Epithelial cell of esophagus (primary cell): ENCODE measurements at regions not wholly inside any gene's neighbourhood (a gene's known extent, or its start where the extent isn't known, plus 50 kb on each side); places are given as distances from the start of the nearest gene placed in this dataset.
"Not testable (repeated sequence)": the region's sequence is repeated elsewhere in the genome, so short reads cannot be mapped to it uniquely, and the experiment has no call there.

Source experiments
- DNase-seq: peaks from one replicate; pipeline ENCODE4 v3.0.0; 2010; ENCODE audit warnings: low read depth
- H3K4me3 ChIP-seq: 2 replicates; pipeline ENCODE4 v1.5.1; 2011; ENCODE audit warnings: mild to moderate bottlenecking, low read length, control low read depth
- CTCF ChIP-seq: IDR thresholded peaks from 2 replicates; pipeline ENCODE4 v1.5.1; 2011; ENCODE audit warnings: low read depth, mild to moderate bottlenecking, low read length, control low read depth, inconsistent platforms; ENCODE audit not compliant: insufficient read depth; ENCODE audit errors: missing control alignments

GRCh38 chrX:140038842-140039241 lies 73.5 kb upstream of the CXorf66 start:
- no peak for DNase-seq
- no peak for TF ChIP-seq CTCF
- no peak overlapping the region for H3K4me3 ChIP-seq

DNA sequence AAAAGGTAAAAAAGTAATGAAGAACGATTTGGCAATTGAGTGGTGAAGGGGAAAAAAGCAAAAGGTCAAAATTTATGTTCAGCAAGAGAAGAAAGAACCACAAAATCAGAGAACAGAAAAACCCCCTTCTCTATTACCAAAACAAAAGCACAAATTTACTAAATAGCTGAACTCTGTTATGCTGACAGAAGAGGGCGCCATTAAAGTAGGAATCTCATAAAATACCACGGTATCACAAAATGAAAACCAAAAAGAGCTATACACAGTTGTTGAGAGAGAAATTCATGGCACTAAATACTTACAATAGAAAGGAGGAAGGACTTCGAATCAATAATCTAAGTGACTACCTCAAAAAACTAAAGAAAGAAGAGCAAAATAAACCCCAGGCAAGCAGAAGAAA lies 69.6 kb upstream of the CXorf66 start:
- H3K4me3 ChIP-seq, result no peak overlapping the region
- peak; percentile 11 for DNase-seq
- TF ChIP-seq CTCF, result peak; percentile 16

GRCh38 chrX:140022482-140022881 lies 57.2 kb upstream of the CXorf66 start:
- no peak for TF ChIP-seq CTCF
- no peak for DNase-seq
- H3K4me3 ChIP-seq, result no peak overlapping the region

DNA sequence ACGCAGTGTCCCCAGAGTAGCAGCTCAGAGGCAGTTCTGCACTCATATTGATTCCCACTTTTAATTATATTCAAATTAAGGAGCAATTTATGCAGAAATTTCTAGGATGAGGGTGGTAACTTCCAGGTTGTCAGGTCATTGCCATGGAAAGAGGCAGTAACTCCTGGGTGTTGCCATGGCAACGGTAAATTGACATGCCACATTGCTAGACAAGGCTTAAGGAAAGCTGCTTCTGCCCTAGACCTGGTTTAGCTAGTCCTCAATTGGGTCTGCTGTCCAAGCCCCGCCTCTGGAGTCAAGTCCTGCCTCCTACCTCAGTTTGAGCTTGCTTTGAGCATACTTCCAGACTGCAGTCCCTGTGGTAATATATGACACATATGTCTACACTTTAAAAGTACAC lies 53.8 kb upstream of the CXorf66 start:
- H3K4me3 ChIP-seq, DNase-seq: not testable (repeated sequence)
